ENCODE measurements at regions not wholly inside any gene's neighbourhood (a gene's known extent, or its start where the extent isn't known, plus 50 kb on each side); places are given as distances from the start of the nearest gene placed in this dataset.

- DNase-seq: no peak
Measured at GRCh38 chr4:169807934-169808509, 50.3 kb upstream of the HPF1 start.

Data from HCEC 1CT (cell line).